HEK293 (cell line): ENCODE measurements at regions not wholly inside any gene's neighbourhood (a gene's known extent, or its start where the extent isn't known, plus 50 kb on each side); places are given as distances from the start of the nearest gene placed in this dataset.

Source experiments
- CTCF ChIA-PET: fragments of 350-600 bp; formaldehyde crosslinking; extraction: SDS; loops from one replicate; lab custom pipeline; 2021; ENCODE audit warnings: antibody characterized with exemption; lab: Yijun Ruan, JAX
- POLR2A ChIA-PET: fragments of 300-600 bp; formaldehyde crosslinking; extraction: SDS; loops from one replicate; lab custom pipeline; 2020; ENCODE audit warnings: antibody characterized with exemption, inconsistent platforms; lab: Yijun Ruan, JAX
- H3K27ac ChIP-seq: fragments of 200-500 bp; sonication (Bioruptor generic); 2 replicates; pipeline ENCODE4 v1.5.1; 2014; ENCODE audit warnings: low read depth, low read length, control low read depth, inconsistent platforms; ENCODE audit errors: extremely low read depth
- H3K36me3 ChIP-seq, 2 experiments: fragments of 200-500 bp in 1 of 2; sonication (Bioruptor generic) in 1 of 2; 1 replicate in 1 of 2; 2 replicates in 1 of 2; pipeline ENCODE4 v1.5.1; 2014 to 2017; ENCODE audit warnings: inconsistent platforms in 2 of 2, low read length in 2 of 2; ENCODE audit not compliant: control insufficient read depth in 2 of 2, insufficient read depth in 1 of 2
- H3K4me1 ChIP-seq: fragments of 200-500 bp; sonication (Bioruptor generic); 2 replicates; pipeline ENCODE4 v1.5.1; 2014; ENCODE audit warnings: mild to moderate bottlenecking, low read length, inconsistent platforms; ENCODE audit not compliant: control insufficient read depth, insufficient read depth
- H3K4me3 ChIP-seq: 2 replicates; pipeline ENCODE4 v1.5.1; 2011; ENCODE audit warnings: low read depth, mild to moderate bottlenecking, control low read depth, low read length, moderate library complexity
- H3K9me3 ChIP-seq: fragments of 200-500 bp; sonication (Bioruptor generic); 2 replicates; pipeline ENCODE4 v1.5.1; 2014; ENCODE audit warnings: low read depth, low read length, inconsistent platforms; ENCODE audit not compliant: control insufficient read depth, insufficient read depth
- GLI2 ChIP-seq: fragments of 450-650 bp; formaldehyde crosslinking; IDR thresholded peaks from 2 replicates; pipeline ENCODE4; 2017; ENCODE audit warnings: missing biosample characterization, missing genetic modification characterization, low read depth, borderline replicate concordance
- HOXD13 ChIP-seq: sonication (generic); formaldehyde crosslinking; IDR thresholded peaks from 2 replicates; pipeline ENCODE4 v1.8.0; 2022; ENCODE audit warnings: missing genetic modification reagents, borderline replicate concordance
- KLF9 ChIP-seq: fragments of 450-650 bp; formaldehyde crosslinking; IDR thresholded peaks from 2 replicates; pipeline ENCODE4 v1.5.1; 2016; ENCODE audit warnings: missing biosample characterization, missing genetic modification characterization, low read depth
- MZF1 ChIP-seq: fragments of 450-650 bp; formaldehyde crosslinking; IDR thresholded peaks from 2 replicates; pipeline ENCODE4 v1.5.1; 2017; ENCODE audit warnings: missing biosample characterization, missing genetic modification characterization, borderline replicate concordance
- OVOL3 ChIP-seq: fragments of 450-650 bp; formaldehyde crosslinking; IDR thresholded peaks from 2 replicates; pipeline ENCODE4 v1.5.1; 2016; ENCODE audit warnings: missing biosample characterization, missing genetic modification characterization
- SALL2 ChIP-seq: fragments of 450-650 bp; formaldehyde crosslinking; IDR thresholded peaks from 2 replicates; pipeline ENCODE4 v1.5.0; 2017; ENCODE audit warnings: missing biosample characterization, mild to moderate bottlenecking, missing genetic modification characterization, borderline replicate concordance
- ZBTB17 ChIP-seq: fragments of 450-650 bp; formaldehyde crosslinking; IDR thresholded peaks from 2 replicates; pipeline ENCODE4 v1.5.1; 2016; ENCODE audit warnings: missing biosample characterization, missing genetic modification characterization
- ZBTB48 ChIP-seq: fragments of 450-650 bp; formaldehyde crosslinking; IDR thresholded peaks from 2 replicates; pipeline ENCODE4 v1.5.1; 2016; ENCODE audit warnings: missing biosample characterization, missing genetic modification characterization
- ZFHX2 ChIP-seq: fragments of 450-650 bp; formaldehyde crosslinking; conservative IDR thresholded peaks from 2 replicates; pipeline ENCODE4 v1.5.1; 2016; ENCODE audit warnings: missing biosample characterization, missing genetic modification characterization
- ZNF16 ChIP-seq: fragments of 450-650 bp; formaldehyde crosslinking; IDR thresholded peaks from 2 replicates; pipeline ENCODE4 v1.5.1; 2016; ENCODE audit warnings: low read depth, missing biosample characterization, missing genetic modification characterization
- ZNF174 ChIP-seq: fragments of 450-650 bp; formaldehyde crosslinking; IDR thresholded peaks from 2 replicates; pipeline ENCODE4 v1.5.0; 2017; ENCODE audit warnings: missing biosample characterization, mild to moderate bottlenecking, missing genetic modification characterization
- ZNF202 ChIP-seq: fragments of 450-650 bp; formaldehyde crosslinking; IDR thresholded peaks from 2 replicates; pipeline ENCODE4 v1.5.1; 2016; ENCODE audit warnings: missing biosample characterization, missing genetic modification characterization, borderline replicate concordance
- ZNF248 ChIP-seq: fragments of 450-650 bp; formaldehyde crosslinking; IDR thresholded peaks from 2 replicates; pipeline ENCODE4 v1.5.1; 2017; ENCODE audit warnings: missing biosample characterization, missing genetic modification characterization
- ZNF768 ChIP-seq: fragments of 450-650 bp; formaldehyde crosslinking; IDR thresholded peaks from 2 replicates; pipeline ENCODE4 v1.5.1; 2018; ENCODE audit warnings: missing biosample characterization, mild to moderate bottlenecking, missing genetic modification characterization
- TF ChIP-seq, protein P1 (sequence below): fragments of 450-650 bp; formaldehyde crosslinking; IDR thresholded peaks from 2 replicates; pipeline ENCODE4 v1.5.1; 2016; ENCODE audit warnings: missing biosample characterization, missing genetic modification characterization
- TF ChIP-seq, protein P2 (sequence below): fragments of 450-650 bp; formaldehyde crosslinking; IDR thresholded peaks from 2 replicates; pipeline ENCODE4 v1.5.1; 2017; ENCODE audit warnings: missing biosample characterization, missing genetic modification characterization
- TF ChIP-seq, protein P3 (sequence below): fragments of 450-650 bp; formaldehyde crosslinking; optimal IDR thresholded peaks from 2 replicates; pipeline ENCODE3; 2016; ENCODE audit warnings: missing biosample characterization, mild to moderate bottlenecking, missing genetic modification characterization
- TF ChIP-seq, protein P4 (sequence below): fragments of 450-650 bp; IDR thresholded peaks from 2 replicates; pipeline ENCODE4 v1.5.1; 2018; ENCODE audit warnings: missing biosample characterization, mild to moderate bottlenecking, missing genetic modification characterization
- TF ChIP-seq, protein P5 (sequence below): fragments of 450-650 bp; formaldehyde crosslinking; IDR thresholded peaks from 2 replicates; pipeline ENCODE4 v1.5.1; 2016; ENCODE audit warnings: missing biosample characterization, missing genetic modification characterization

DNA sequence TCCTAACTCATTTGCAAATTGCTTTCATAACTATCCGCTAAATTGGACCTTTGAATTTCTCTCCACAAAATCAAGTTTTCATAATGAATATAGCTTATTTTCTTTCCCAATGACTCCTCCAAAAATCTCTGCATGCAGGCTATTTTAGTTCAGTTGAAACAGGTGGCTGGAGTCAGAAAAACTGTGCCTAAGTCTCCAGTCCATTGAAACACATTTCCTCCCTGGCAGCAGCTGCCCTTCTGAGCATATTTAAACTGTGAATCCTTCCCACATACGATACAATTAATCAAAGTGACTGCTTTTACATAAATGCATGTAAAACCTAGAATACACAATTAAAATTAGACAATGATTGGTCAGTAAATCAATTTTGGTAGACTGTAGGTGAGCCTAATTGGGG lies 344.6 kb upstream of the MARCKS start:
- Histone ChIP-seq H3K9me3 (no peaks in the 10 kb centered on the region), H3K27ac (no peak overlapping the region), H3K4me1 (no peaks in the 10 kb centered on the region), H3K4me3 (no peak overlapping the region), H3K36me3 (no peaks in the 10 kb centered on the region)
- TF ChIP-seq ZNF248 (no peak), ZNF174 (no peak), MZF1 (tag by site-specific recombination) (no peak), ZBTB48 (no peak)
- TF ChIP-seq, protein P1, sequence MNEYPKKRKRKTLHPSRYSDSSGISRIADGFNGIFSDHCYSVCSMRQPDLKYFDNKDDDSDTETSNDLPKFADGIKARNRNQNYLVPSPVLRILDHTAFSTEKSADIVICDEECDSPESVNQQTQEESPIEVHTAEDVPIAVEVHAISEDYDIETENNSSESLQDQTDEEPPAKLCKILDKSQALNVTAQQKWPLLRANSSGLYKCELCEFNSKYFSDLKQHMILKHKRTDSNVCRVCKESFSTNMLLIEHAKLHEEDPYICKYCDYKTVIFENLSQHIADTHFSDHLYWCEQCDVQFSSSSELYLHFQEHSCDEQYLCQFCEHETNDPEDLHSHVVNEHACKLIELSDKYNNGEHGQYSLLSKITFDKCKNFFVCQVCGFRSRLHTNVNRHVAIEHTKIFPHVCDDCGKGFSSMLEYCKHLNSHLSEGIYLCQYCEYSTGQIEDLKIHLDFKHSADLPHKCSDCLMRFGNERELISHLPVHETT (tag by site-specific recombination), result no peak
- TF ChIP-seq, protein P2, sequence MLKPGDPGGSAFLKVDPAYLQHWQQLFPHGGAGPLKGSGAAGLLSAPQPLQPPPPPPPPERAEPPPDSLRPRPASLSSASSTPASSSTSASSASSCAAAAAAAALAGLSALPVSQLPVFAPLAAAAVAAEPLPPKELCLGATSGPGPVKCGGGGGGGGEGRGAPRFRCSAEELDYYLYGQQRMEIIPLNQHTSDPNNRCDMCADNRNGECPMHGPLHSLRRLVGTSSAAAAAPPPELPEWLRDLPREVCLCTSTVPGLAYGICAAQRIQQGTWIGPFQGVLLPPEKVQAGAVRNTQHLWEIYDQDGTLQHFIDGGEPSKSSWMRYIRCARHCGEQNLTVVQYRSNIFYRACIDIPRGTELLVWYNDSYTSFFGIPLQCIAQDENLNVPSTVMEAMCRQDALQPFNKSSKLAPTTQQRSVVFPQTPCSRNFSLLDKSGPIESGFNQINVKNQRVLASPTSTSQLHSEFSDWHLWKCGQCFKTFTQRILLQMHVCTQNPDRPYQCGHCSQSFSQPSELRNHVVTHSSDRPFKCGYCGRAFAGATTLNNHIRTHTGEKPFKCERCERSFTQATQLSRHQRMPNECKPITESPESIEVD (tag by site-specific recombination), result no peak
- CTCF ChIA-PET, result interaction anchor here (0.6 to 0.7 kb wide), 2 partner anchors 23 to 80 kb away, joined by 3 to 4 read pairs; no protein-coding TSS in a partner anchor
- POLR2A ChIA-PET, result no interaction called here

DNA sequence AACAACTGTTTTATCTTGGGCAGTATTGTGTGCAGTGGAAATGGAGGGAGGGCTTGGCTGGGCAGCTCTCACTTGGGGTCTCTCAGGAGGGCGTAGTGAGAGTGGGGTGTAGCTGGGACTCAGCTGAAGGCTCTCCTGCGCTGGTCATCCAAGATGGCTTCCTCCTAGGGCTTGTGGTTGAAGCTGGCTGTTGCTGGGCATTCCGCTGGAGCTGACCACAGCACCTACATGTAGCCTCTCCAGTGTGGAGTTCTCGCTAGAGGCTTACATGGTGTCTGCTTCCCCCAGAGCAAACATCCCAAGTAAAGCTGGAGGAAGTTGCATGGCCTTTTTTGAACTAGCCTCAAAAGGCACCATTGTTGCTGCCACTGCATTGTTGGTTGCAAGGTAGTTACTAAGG lies 344.1 kb upstream of the MARCKS start:
- no peak for TF ChIP-seq OVOL3 (tag by site-specific recombination)
- no peak for TF ChIP-seq HOXD13 (CRISPR knock-in tag)
- TF ChIP-seq, protein P3, sequence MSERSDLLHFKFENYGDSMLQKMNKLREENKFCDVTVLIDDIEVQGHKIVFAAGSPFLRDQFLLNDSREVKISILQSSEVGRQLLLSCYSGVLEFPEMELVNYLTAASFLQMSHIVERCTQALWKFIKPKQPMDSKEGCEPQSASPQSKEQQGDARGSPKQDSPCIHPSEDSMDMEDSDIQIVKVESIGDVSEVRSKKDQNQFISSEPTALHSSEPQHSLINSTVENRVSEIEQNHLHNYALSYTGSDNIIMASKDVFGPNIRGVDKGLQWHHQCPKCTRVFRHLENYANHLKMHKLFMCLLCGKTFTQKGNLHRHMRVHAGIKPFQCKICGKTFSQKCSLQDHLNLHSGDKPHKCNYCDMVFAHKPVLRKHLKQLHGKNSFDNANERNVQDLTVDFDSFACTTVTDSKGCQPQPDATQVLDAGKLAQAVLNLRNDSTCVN, result no peak
- TF ChIP-seq KLF9 (tag by site-specific recombination), result no peak
- no peak for TF ChIP-seq ZNF202 (tag by site-specific recombination)
- TF ChIP-seq, protein P4, sequence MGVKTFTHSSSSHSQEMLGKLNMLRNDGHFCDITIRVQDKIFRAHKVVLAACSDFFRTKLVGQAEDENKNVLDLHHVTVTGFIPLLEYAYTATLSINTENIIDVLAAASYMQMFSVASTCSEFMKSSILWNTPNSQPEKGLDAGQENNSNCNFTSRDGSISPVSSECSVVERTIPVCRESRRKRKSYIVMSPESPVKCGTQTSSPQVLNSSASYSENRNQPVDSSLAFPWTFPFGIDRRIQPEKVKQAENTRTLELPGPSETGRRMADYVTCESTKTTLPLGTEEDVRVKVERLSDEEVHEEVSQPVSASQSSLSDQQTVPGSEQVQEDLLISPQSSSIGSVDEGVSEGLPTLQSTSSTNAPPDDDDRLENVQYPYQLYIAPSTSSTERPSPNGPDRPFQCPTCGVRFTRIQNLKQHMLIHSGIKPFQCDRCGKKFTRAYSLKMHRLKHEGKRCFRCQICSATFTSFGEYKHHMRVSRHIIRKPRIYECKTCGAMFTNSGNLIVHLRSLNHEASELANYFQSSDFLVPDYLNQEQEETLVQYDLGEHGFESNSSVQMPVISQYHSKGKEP (tag by site-specific recombination), result no peak
- TF ChIP-seq GLI2 (tag by site-specific recombination), result no peak
- H3K9me3 ChIP-seq, result no peaks in the 10 kb centered on the region
- no peak overlapping the region for H3K4me3 ChIP-seq
- no peaks in the 10 kb centered on the region for H3K36me3 ChIP-seq
- H3K27ac ChIP-seq, result no peak overlapping the region
- no peaks in the 10 kb centered on the region for H3K4me1 ChIP-seq
- CTCF ChIA-PET, result no interaction called here
- POLR2A ChIA-PET, result no interaction called here

DNA sequence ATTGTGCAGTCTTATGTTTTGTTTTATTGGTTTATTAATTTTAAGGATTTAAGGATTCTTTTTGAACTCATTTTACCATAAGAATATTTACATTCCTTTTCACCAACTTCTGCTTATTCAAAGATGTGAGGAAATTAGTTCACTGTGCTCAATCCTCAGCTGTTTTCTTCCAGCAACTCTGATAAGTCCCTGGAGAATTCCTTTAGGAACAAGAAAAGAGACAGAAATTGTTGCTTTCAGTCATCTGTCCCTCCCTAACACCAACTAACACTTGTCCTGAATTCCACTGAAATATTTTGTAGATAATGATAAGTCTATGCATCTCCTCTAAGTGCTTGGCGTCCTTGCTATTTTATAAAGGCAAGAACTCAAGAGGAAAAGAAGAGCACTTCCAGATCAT lies 334.8 kb upstream of the MARCKS start:
- TF ChIP-seq SALL2 (tag by site-specific recombination) (no peak), ZNF16 (tag by site-specific recombination) (no peak), ZBTB17 (tag by site-specific recombination) (no peak), ZFHX2 (tag by site-specific recombination) (no peak), ZNF768 (tag by site-specific recombination) (no peak)
- TF ChIP-seq, protein P5, sequence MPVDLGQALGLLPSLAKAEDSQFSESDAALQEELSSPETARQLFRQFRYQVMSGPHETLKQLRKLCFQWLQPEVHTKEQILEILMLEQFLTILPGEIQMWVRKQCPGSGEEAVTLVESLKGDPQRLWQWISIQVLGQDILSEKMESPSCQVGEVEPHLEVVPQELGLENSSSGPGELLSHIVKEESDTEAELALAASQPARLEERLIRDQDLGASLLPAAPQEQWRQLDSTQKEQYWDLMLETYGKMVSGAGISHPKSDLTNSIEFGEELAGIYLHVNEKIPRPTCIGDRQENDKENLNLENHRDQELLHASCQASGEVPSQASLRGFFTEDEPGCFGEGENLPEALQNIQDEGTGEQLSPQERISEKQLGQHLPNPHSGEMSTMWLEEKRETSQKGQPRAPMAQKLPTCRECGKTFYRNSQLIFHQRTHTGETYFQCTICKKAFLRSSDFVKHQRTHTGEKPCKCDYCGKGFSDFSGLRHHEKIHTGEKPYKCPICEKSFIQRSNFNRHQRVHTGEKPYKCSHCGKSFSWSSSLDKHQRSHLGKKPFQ (tag by site-specific recombination), result no peak
- TF ChIP-seq, all 188 proteins: peak for 0
- Histone ChIP-seq H3K4me1 (no peaks in the 10 kb centered on the region), H3K4me3 (no peak overlapping the region), H3K36me3 (no peaks in the 10 kb centered on the region), H3K27ac (no peak overlapping the region), H3K9me3 (no peaks in the 10 kb centered on the region)
- ChIA-PET POLR2A (no interaction called here), CTCF (interaction anchor here (1.9 kb wide), 1 partner anchor 216 kb away, joined by 6 read pairs; no protein-coding TSS in a partner anchor)
